ENCODE measurements at regions not wholly inside any gene's neighbourhood (a gene's known extent, or its start where the extent isn't known, plus 50 kb on each side); places are given as distances from the start of the nearest gene placed in this dataset.

DNA sequence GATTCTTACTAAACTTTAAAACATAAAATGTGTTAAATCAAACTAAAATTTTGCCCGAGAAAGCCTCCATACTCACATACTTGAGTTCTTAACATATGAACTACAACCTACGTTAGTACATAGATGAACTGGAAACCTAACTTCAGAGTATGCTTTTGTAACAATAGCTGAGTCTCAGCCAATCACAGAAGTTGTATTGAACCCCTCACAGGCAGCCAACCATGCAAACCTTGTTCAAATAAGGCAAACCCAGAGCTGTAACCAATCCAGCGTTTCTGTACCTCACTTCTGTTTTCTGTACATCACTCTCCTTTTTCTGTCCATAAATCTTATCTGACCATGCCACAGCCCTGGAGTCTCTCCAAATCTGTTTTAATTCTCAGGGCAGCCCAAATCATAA, 157.3 kb upstream of the COL1A2 start:
- TF ChIP-seq POLR2A (IDR thresholded peaks at IDR 0.05; ENCODE audit: low read length) (no peak), EP300 (IDR thresholded peaks at IDR 0.05) (no peak), RNF2 (IDR thresholded peaks at IDR 0.05; ENCODE audit: borderline replicate concordance, low read depth) (no peak), MYC (IDR thresholded peaks at IDR 0.05; ENCODE audit: borderline replicate concordance, low read length) (no peak), SMC3 (IDR thresholded peaks at IDR 0.05) (no peak), TP53 (CRISPR knock-in tag; IDR thresholded peaks at IDR 0.05) (no peak), PBX3 (IDR thresholded peaks at IDR 0.05) (no peak), RAD21 (conservative IDR thresholded peaks at IDR 0.05 in 1 of 2, IDR thresholded peaks at IDR 0.05 in 1 of 2) (no peak), RFX5 (IDR thresholded peaks at IDR 0.05) (no peak), ESRRA (IDR thresholded peaks at IDR 0.05; ENCODE audit: borderline replicate concordance, low read length) (no peak), MAX (IDR thresholded peaks at IDR 0.05) (no peak)
- TF ChIP-seq, protein P1, sequence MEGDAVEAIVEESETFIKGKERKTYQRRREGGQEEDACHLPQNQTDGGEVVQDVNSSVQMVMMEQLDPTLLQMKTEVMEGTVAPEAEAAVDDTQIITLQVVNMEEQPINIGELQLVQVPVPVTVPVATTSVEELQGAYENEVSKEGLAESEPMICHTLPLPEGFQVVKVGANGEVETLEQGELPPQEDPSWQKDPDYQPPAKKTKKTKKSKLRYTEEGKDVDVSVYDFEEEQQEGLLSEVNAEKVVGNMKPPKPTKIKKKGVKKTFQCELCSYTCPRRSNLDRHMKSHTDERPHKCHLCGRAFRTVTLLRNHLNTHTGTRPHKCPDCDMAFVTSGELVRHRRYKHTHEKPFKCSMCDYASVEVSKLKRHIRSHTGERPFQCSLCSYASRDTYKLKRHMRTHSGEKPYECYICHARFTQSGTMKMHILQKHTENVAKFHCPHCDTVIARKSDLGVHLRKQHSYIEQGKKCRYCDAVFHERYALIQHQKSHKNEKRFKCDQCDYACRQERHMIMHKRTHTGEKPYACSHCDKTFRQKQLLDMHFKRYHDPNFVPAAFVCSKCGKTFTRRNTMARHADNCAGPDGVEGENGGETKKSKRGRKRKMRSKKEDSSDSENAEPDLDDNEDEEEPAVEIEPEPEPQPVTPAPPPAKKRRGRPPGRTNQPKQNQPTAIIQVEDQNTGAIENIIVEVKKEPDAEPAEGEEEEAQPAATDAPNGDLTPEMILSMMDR (IDR thresholded peaks at IDR 0.05), result no peak
- TF ChIP-seq, protein P2, sequence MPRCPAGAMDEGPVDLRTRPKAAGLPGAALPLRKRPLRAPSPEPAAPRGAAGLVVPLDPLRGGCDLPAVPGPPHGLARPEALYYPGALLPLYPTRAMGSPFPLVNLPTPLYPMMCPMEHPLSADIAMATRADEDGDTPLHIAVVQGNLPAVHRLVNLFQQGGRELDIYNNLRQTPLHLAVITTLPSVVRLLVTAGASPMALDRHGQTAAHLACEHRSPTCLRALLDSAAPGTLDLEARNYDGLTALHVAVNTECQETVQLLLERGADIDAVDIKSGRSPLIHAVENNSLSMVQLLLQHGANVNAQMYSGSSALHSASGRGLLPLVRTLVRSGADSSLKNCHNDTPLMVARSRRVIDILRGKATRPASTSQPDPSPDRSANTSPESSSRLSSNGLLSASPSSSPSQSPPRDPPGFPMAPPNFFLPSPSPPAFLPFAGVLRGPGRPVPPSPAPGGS (IDR thresholded peaks at IDR 0.05), result no peak
